Right lobe of liver (tissue), 6 donors: ENCODE measurements at regions not wholly inside any gene's neighbourhood (a gene's known extent, or its start where the extent isn't known, plus 50 kb on each side); places are given as distances from the start of the nearest gene placed in this dataset.

ENCODE experiments used
- ATAC-seq, 4 donors: fragments of 200-7000 bp; cut with Tn5 transposase; one replicate each; pipeline ENCODE4 v1.9.1; 2020; ENCODE audit warnings: mild to moderate bottlenecking in 4 of 4, moderate library complexity in 4 of 4
- DNase-seq, 3 donors: peaks; one replicate each; pipeline ENCODE4 v3.0.0-alpha.2; 2020
- H3K27ac ChIP-seq, 3 donors: fragments of 200-600 bp; one replicate each; pipeline ENCODE4 v1.8.0; 2022
- H3K27me3 ChIP-seq, 2 donors: fragments of 200-600 bp; one replicate each; pipeline ENCODE4 v1.8.0; 2022
- H3K36me3 ChIP-seq, 4 donors: fragments of 200-600 bp; sonication (generic) in 1 of 4; one replicate each; pipeline versions ENCODE4 v1.5.1 to v1.8.0; 2017 to 2022; ENCODE audit warnings: control low read depth in 1 of 4
- H3K4me1 ChIP-seq, 4 donors: fragments of 200-600 bp; sonication (generic) in 1 of 4; one replicate each; pipeline versions ENCODE4 v1.5.1 to v1.8.0; 2017 to 2022; ENCODE audit warnings: control low read depth in 1 of 4
- H3K4me3 ChIP-seq, 3 donors: fragments of 200-600 bp; one replicate each; pipeline ENCODE4 v1.8.0; 2022
- H3K9me3 ChIP-seq, 4 donors: fragments of 200-600 bp; sonication (generic) in 1 of 4; one replicate each; pipeline versions ENCODE4 v1.5.1 to v1.8.0; 2017 to 2022; ENCODE audit warnings: control low read depth in 1 of 4
- POLR2A ChIP-seq: fragments of 450-650 bp; IDR thresholded peaks from one replicate; pipeline ENCODE4 v1.6.1; 2017; ENCODE audit warnings: antibody characterized with exemption, mild to moderate bottlenecking
- WGBS: methylation state at CpG from one replicate; pipeline ENCODE4 v1.1.6; 2018; ENCODE audit warnings: low coverage, low lambda C conversion rate; ENCODE audit not compliant: insufficient coverage; ENCODE audit errors: missing lambda C conversion rate; 5-methylcytosine and 5-hydroxymethylcytosine counted together
- intact Hi-C, 2 donors: fragments of 100-400 bp; cut with DNase I; formaldehyde crosslinking; loops; one replicate each; pipeline versions ENCODE4 v1.11.2 to v1.14.1; 2022
- TF ChIP-seq, protein P1 (sequence below), 4 donors: fragments of 200-600 bp in 3 of 4; fragments of 450-650 bp in 1 of 4; IDR thresholded peaks; one replicate each; pipeline versions ENCODE4 v1.5.1 to v1.8.0; 2016 to 2022; ENCODE audit warnings: antibody characterized with exemption in 4 of 4, mild to moderate bottlenecking in 2 of 4
- donor health status: DM: no; HTN: yes; CAD: no.
- donor health status: DM: no; HTN: no; CAD: no.
- donor health status: DM: no; HTN: no; CAD: no.
- donor health status: DM: no; HTN: yes; CAD: no.
- donor health status: DM: no; HTN: yes; CAD: no.

DNA sequence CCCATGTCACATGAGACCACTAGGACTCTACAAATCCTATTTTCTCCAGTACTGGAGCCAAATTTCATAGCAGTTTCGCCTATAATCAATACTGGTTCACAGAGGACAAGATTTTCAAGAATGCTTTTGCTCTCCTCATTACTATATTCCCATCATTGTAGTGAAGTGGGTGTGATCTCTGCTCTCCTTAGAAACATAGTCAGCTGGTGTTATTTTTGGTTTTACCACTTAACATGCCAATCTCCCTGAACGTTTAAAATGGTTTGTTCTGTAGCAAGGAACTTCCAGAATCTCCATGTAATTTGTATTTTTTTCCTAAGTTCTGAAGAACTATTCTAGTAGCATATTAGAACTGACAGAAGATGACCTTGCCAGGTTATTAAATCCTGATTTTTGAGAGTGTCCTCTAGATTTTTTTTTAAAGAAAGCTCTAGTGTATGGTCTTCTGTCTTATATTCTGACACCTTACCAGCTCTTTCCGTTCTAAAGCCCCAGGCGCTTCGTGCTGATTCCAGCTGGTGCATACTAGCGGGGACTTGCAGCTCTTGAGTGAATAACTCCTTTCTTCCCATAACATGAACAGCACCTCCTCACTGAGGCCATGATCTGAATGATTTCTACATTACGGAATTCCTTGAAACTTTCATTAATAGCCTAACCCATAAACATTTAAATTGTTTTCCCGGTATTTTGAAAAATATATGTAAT lies 1372.9 kb downstream of the TECRL start:
- Histone ChIP-seq H3K36me3 (no peaks in the 10 kb centered on the region), H3K27me3 (no peaks in the 10 kb centered on the region), H3K4me3 (no peak overlapping the region), H3K27ac (no peak overlapping the region), H3K4me1 (no peaks in the 10 kb centered on the region), H3K9me3 (no peaks in the 10 kb centered on the region)
- TF ChIP-seq POLR2A, result no peak
- TF ChIP-seq, protein P1, sequence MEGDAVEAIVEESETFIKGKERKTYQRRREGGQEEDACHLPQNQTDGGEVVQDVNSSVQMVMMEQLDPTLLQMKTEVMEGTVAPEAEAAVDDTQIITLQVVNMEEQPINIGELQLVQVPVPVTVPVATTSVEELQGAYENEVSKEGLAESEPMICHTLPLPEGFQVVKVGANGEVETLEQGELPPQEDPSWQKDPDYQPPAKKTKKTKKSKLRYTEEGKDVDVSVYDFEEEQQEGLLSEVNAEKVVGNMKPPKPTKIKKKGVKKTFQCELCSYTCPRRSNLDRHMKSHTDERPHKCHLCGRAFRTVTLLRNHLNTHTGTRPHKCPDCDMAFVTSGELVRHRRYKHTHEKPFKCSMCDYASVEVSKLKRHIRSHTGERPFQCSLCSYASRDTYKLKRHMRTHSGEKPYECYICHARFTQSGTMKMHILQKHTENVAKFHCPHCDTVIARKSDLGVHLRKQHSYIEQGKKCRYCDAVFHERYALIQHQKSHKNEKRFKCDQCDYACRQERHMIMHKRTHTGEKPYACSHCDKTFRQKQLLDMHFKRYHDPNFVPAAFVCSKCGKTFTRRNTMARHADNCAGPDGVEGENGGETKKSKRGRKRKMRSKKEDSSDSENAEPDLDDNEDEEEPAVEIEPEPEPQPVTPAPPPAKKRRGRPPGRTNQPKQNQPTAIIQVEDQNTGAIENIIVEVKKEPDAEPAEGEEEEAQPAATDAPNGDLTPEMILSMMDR (IDR thresholded peaks at IDR 0.05), result no peak
- ATAC-seq (no peak), DNase-seq (no peak)
- 47% methylated on average over 8 of the region's 8 CpGs for WGBS
- intact Hi-C loops, result no loop called here

DNA sequence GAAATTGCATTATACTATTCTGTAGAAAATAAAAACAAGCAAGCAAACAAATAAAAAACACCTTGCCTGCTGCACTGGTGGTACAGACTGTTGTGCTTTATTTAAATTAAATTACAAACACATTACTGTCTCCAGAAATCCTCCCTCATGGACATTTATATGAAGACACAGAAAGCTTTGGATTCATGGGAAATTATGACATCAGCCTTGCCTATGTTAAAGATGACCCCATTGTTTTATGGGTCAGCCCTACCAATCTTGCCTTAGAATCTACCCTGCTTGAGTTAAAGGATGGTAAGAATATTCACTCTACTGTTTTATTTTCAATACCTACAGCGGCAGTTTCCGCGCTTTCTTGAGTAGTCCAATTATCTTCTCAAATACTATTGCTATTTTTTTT lies 1379.9 kb downstream of the TECRL start:
- TF ChIP-seq, protein P1 (IDR thresholded peaks at IDR 0.05), result no peak
- TF ChIP-seq POLR2A, result no peak
- H3K9me3 ChIP-seq, result no peaks in the 10 kb centered on the region
- H3K27ac ChIP-seq, result no peak overlapping the region
- no peaks in the 10 kb centered on the region for H3K27me3 ChIP-seq
- DNase-seq (no peak), ATAC-seq (no peak)
- H3K4me3 ChIP-seq, result no peak overlapping the region
- intact Hi-C loops, result no loop called here
- no peaks in the 10 kb centered on the region for H3K36me3 ChIP-seq
- no peaks in the 10 kb centered on the region for H3K4me1 ChIP-seq
- WGBS, result 54% methylated on average over 3 of the region's 3 CpGs

- no peak overlapping the region for H3K27ac ChIP-seq
- TF ChIP-seq, protein P1 (IDR thresholded peaks at IDR 0.05), result no peak
- TF ChIP-seq POLR2A, result no peak
- H3K9me3 ChIP-seq, result peaks cover 0 to 3% (median 0%) of the 10 kb centered on the region in 4 donors
- intact Hi-C loops, result no loop called here
- DNase-seq, result no peak
- no peaks in the 10 kb centered on the region for H3K36me3 ChIP-seq
- 46% methylated on average over 1 of the region's 1 CpG for WGBS
- no peaks in the 10 kb centered on the region for H3K4me1 ChIP-seq
- H3K27me3 ChIP-seq, result no peaks in the 10 kb centered on the region
- no peak overlapping the region for H3K4me3 ChIP-seq
- ATAC-seq, result no peak
These were observed 1388.6 kb downstream of the TECRL start for GRCh38 chr4:63020661-63021060.

DNA sequence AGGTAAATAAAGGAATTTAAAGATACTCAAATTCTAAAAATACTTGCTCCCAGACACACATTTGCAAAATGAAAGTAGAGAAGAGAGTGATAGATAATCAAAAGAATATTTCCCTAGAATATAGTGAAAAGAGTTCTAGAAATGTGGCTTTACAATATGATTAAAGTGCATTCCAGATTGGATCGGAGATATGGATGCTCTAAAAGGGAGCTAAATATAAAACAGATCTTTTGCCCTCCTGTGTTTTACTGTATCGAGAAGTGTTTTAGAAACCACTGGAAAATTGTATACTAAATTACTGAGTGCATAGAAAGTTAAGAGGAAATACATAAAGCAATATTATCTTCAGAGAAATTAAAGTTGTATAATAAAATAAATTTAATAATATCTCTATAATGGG lies 1392.0 kb downstream of the TECRL start:
- Histone ChIP-seq H3K27ac (no peak overlapping the region), H3K9me3 (peaks cover 0 to 3% (median 0%) of the 10 kb centered on the region in 4 donors), H3K27me3 (no peaks in the 10 kb centered on the region), H3K36me3 (no peaks in the 10 kb centered on the region), H3K4me3 (no peak overlapping the region), H3K4me1 (no peaks in the 10 kb centered on the region)
- TF ChIP-seq, protein P1 (IDR thresholded peaks at IDR 0.05), result no peak
- no peak for TF ChIP-seq POLR2A
- intact Hi-C loops, result no loop called here
- ATAC-seq, result no peak
- DNase-seq, result no peak
- 64% methylated on average over 2 of the region's 2 CpGs for WGBS

GRCh38 chr4:62970846-62971245 lies 1438.4 kb downstream of the TECRL start:
- no peaks in the 10 kb centered on the region for H3K4me1 ChIP-seq
- intact Hi-C loops, result no loop called here
- no peaks in the 10 kb centered on the region for H3K9me3 ChIP-seq
- TF ChIP-seq, protein P1 (IDR thresholded peaks at IDR 0.05), result no peak
- TF ChIP-seq POLR2A, result no peak
- no peak for DNase-seq
- H3K36me3 ChIP-seq, result no peaks in the 10 kb centered on the region
- WGBS, result 33% methylated on average over 1 of the region's 1 CpG
- no peak for ATAC-seq
- no peak overlapping the region for H3K27ac ChIP-seq
- H3K4me3 ChIP-seq, result no peak overlapping the region
- H3K27me3 ChIP-seq, result no peaks in the 10 kb centered on the region
